ENCODE measurements at regions not wholly inside any gene's neighbourhood (a gene's known extent, or its start where the extent isn't known, plus 50 kb on each side); places are given as distances from the start of the nearest gene placed in this dataset.
"Not testable (repeated sequence)": the region's sequence is repeated elsewhere in the genome, so short reads cannot be mapped to it uniquely, and the experiment has no call there.

GRCh38 chrX:131893857-131894256 is 129.2 kb upstream of the STK26 start:
- DNase-seq (ENCODE audit: low read depth in 2 of 2) = not testable (repeated sequence)

GRCh38 chrX:131894995-131895394 is 128.1 kb upstream of the STK26 start:
- no peak for DNase-seq (ENCODE audit: low read depth in 2 of 2)

GRCh38 chrX:131895807-131896206 is 127.3 kb upstream of the STK26 start:
- DNase-seq (ENCODE audit: low read depth in 2 of 2) = no peak

- DNase-seq (ENCODE audit: low read depth in 2 of 2) = no peak
Observed at GRCh38 chrX:131901546-131901945, 121.6 kb upstream of the STK26 start.

- DNase-seq (ENCODE audit: low read depth in 2 of 2) = no peak
Observed at GRCh38 chrX:131907488-131908314, 115.4 kb upstream of the STK26 start.

GRCh38 chrX:131910586-131910985 is 112.5 kb upstream of the STK26 start:
- no peak for DNase-seq (ENCODE audit: low read depth in 2 of 2)

GRCh38 chrX:131915488-131915887 is 107.6 kb upstream of the STK26 start:
- DNase-seq (ENCODE audit: low read depth in 2 of 2) = no peak

- DNase-seq (ENCODE audit: low read depth in 2 of 2) = no peak
Observed at GRCh38 chrX:131917588-131917987, 105.5 kb upstream of the STK26 start.

- DNase-seq (ENCODE audit: low read depth in 2 of 2) = no peak
Observed at GRCh38 chrX:131918839-131919238, 104.3 kb upstream of the STK26 start.

GRCh38 chrX:131923614-131924250 is 99.4 kb upstream of the STK26 start:
- DNase-seq (ENCODE audit: low read depth in 2 of 2) = no peak

- no peak for DNase-seq (ENCODE audit: low read depth in 2 of 2)
Observed at GRCh38 chrX:131938749-131939148, 84.4 kb upstream of the STK26 start.

GRCh38 chrX:131942034-131942433 is 81.1 kb upstream of the STK26 start:
- no peak for DNase-seq (ENCODE audit: low read depth in 2 of 2)

- DNase-seq (ENCODE audit: low read depth in 2 of 2) = no peak
Observed at GRCh38 chrX:131944936-131945902, 77.9 kb upstream of the STK26 start.

GRCh38 chrX:131951166-131951565 is 71.9 kb upstream of the STK26 start:
- DNase-seq (ENCODE audit: low read depth in 2 of 2) = no peak

- DNase-seq (ENCODE audit: low read depth in 2 of 2) = no peak
Observed at GRCh38 chrX:131955099-131955777, 67.9 kb upstream of the STK26 start.

- no peak for DNase-seq (ENCODE audit: low read depth in 2 of 2)
Observed at GRCh38 chrX:131958724-131959123, 64.4 kb upstream of the STK26 start.

- no peak for DNase-seq (ENCODE audit: low read depth in 2 of 2)
Observed at GRCh38 chrX:131970347-131970746, 52.8 kb upstream of the STK26 start.
